ENCODE measurements at regions not wholly inside any gene's neighbourhood (a gene's known extent, or its start where the extent isn't known, plus 50 kb on each side); places are given as distances from the start of the nearest gene placed in this dataset.
"Not testable (repeated sequence)": the region's sequence is repeated elsewhere in the genome, so short reads cannot be mapped to it uniquely, and the experiment has no call there.

- H3K4me1 Mint-ChIP-seq = peaks cover 30% of the 10 kb centered on the region
- no peak overlapping the region for H3K4me3 Mint-ChIP-seq
Observed at GRCh38 chr7:138169441-138169851, 93.2 kb downstream of the AKR1D1 start.

GRCh38 chr7:138170298-138170697 lies 94.0 kb downstream of the AKR1D1 start:
- no peak overlapping the region for H3K4me3 Mint-ChIP-seq
- CTCF ChIA-PET = interaction anchor here (2.1 kb wide), 1 partner anchor 9 kb away, joined by 14 read pairs; no protein-coding TSS in a partner anchor
- no peak for DNase-seq
- peaks cover 6% of the 10 kb centered on the region for H3K9me3 Mint-ChIP-seq
- peaks cover 29% of the 10 kb centered on the region for H3K27me3 Mint-ChIP-seq
- H3K27ac Mint-ChIP-seq = no peak overlapping the region
- no peaks in the 10 kb centered on the region for H3K36me3 Mint-ChIP-seq
- peaks cover 30% of the 10 kb centered on the region for H3K4me1 Mint-ChIP-seq

More at GRCh38 chr7:138169441-138169851, 93.2 kb downstream of the AKR1D1 start:
- CTCF ChIA-PET = interaction anchor here (0.7 to 1.0 kb wide), 2 partner anchors 54 to 569 kb away, joined by 3 read pairs; no protein-coding TSS in a partner anchor
- Mint-ChIP-seq H3K9me3 (peaks cover 8% of the 10 kb centered on the region), H3K27ac (no peak overlapping the region), H3K36me3 (peaks cover 4% of the 10 kb centered on the region), H3K27me3 (peaks cover 28% of the 10 kb centered on the region)
- no peak for DNase-seq

GRCh38 chr7:138170959-138171703 lies 94.9 kb downstream of the AKR1D1 start:
- no peak overlapping the region for H3K4me3 Mint-ChIP-seq
- no peak overlapping the region for H3K27ac Mint-ChIP-seq
- no peaks in the 10 kb centered on the region for H3K36me3 Mint-ChIP-seq
- CTCF ChIA-PET = interaction anchor here (1.4 to 2.1 kb wide), 2 partner anchors 9 to 568 kb away, joined by 4 to 14 read pairs; no protein-coding TSS in a partner anchor
- peaks cover 30% of the 10 kb centered on the region for H3K4me1 Mint-ChIP-seq
- peaks cover 3% of the 10 kb centered on the region for H3K9me3 Mint-ChIP-seq
- peaks cover 33% of the 10 kb centered on the region for H3K27me3 Mint-ChIP-seq
- DNase-seq = peak; percentile 21

- Mint-ChIP-seq H3K9me3 (peaks cover 3% of the 10 kb centered on the region), H3K27ac (no peak overlapping the region), H3K4me3 (no peak overlapping the region), H3K4me1 (peaks cover 30% of the 10 kb centered on the region), H3K27me3 (peaks cover 39% of the 10 kb centered on the region), H3K36me3 (no peaks in the 10 kb centered on the region)
- DNase-seq = no peak
- CTCF ChIA-PET = interaction anchor here (1.4 kb wide), 1 partner anchor 565 kb away, joined by 4 read pairs; no protein-coding TSS in a partner anchor
Observed at GRCh38 chr7:138173548-138173947, 97.3 kb downstream of the AKR1D1 start.

GRCh38 chr7:138176060-138176459 lies 99.8 kb downstream of the AKR1D1 start:
- no peak overlapping the region for H3K27ac Mint-ChIP-seq
- CTCF ChIA-PET = no interaction called here
- H3K36me3 Mint-ChIP-seq = no peaks in the 10 kb centered on the region
- H3K4me3 Mint-ChIP-seq = no peak overlapping the region
- DNase-seq = no peak
- peaks cover 11% of the 10 kb centered on the region for H3K4me1 Mint-ChIP-seq
- H3K27me3 Mint-ChIP-seq = peaks cover 31% of the 10 kb centered on the region
- peaks cover 3% of the 10 kb centered on the region for H3K9me3 Mint-ChIP-seq

- Mint-ChIP-seq H3K4me3 (no peak overlapping the region), H3K9me3 (peaks cover 7% of the 10 kb centered on the region), H3K4me1 (no peaks in the 10 kb centered on the region), H3K27me3 (no peaks in the 10 kb centered on the region), H3K27ac (no peak overlapping the region), H3K36me3 (no peaks in the 10 kb centered on the region)
- no peak for DNase-seq
- CTCF ChIA-PET = no interaction called here
Observed at GRCh38 chr7:138184191-138184590, 107.9 kb downstream of the AKR1D1 start.

GRCh38 chr7:138185132-138185908 lies 109.1 kb downstream of the AKR1D1 start:
- no peak for DNase-seq
- H3K27ac Mint-ChIP-seq = no peak overlapping the region
- no peaks in the 10 kb centered on the region for H3K27me3 Mint-ChIP-seq
- CTCF ChIA-PET = no interaction called here
- H3K9me3 Mint-ChIP-seq = peaks cover 7% of the 10 kb centered on the region
- H3K36me3 Mint-ChIP-seq = no peaks in the 10 kb centered on the region
- H3K4me1 Mint-ChIP-seq = no peaks in the 10 kb centered on the region
- no peak overlapping the region for H3K4me3 Mint-ChIP-seq

GRCh38 chr7:138186951-138187351 lies 110.7 kb downstream of the AKR1D1 start:
- H3K27me3 Mint-ChIP-seq = no peaks in the 10 kb centered on the region
- H3K36me3 Mint-ChIP-seq = no peaks in the 10 kb centered on the region
- no peaks in the 10 kb centered on the region for H3K4me1 Mint-ChIP-seq
- CTCF ChIA-PET = no interaction called here
- H3K9me3 Mint-ChIP-seq = peaks cover 7% of the 10 kb centered on the region
- no peak overlapping the region for H3K27ac Mint-ChIP-seq
- H3K4me3 Mint-ChIP-seq = no peak overlapping the region
- DNase-seq = no peak

- H3K4me1 Mint-ChIP-seq = no peaks in the 10 kb centered on the region
- no peaks in the 10 kb centered on the region for H3K27me3 Mint-ChIP-seq
- no peak overlapping the region for H3K4me3 Mint-ChIP-seq
- CTCF ChIA-PET = no interaction called here
- H3K36me3 Mint-ChIP-seq = no peaks in the 10 kb centered on the region
- no peak for DNase-seq
- peaks cover 7% of the 10 kb centered on the region for H3K9me3 Mint-ChIP-seq
- no peak overlapping the region for H3K27ac Mint-ChIP-seq
Observed at GRCh38 chr7:138188290-138188858, 112.1 kb downstream of the AKR1D1 start.

- peaks cover 5% of the 10 kb centered on the region for H3K27me3 Mint-ChIP-seq
- CTCF ChIA-PET = no interaction called here
- no peak overlapping the region for H3K4me3 Mint-ChIP-seq
- no peaks in the 10 kb centered on the region for H3K9me3 Mint-ChIP-seq
- no peak overlapping the region for H3K27ac Mint-ChIP-seq
- no peaks in the 10 kb centered on the region for H3K36me3 Mint-ChIP-seq
- no peaks in the 10 kb centered on the region for H3K4me1 Mint-ChIP-seq
- DNase-seq = no peak
Observed at GRCh38 chr7:138194567-138194966, 118.3 kb downstream of the AKR1D1 start.

- Mint-ChIP-seq H3K4me1 (no peaks in the 10 kb centered on the region), H3K36me3 (no peaks in the 10 kb centered on the region), H3K27me3 (peaks cover 5% of the 10 kb centered on the region), H3K9me3 (no peaks in the 10 kb centered on the region), H3K27ac (no peak overlapping the region), H3K4me3 (no peak overlapping the region)
- no peak for DNase-seq
- CTCF ChIA-PET = no interaction called here
Observed at GRCh38 chr7:138195151-138195571, 118.9 kb downstream of the AKR1D1 start.

- H3K4me1 Mint-ChIP-seq, H3K4me3 Mint-ChIP-seq, DNase-seq, H3K36me3 Mint-ChIP-seq, H3K27me3 Mint-ChIP-seq, H3K9me3 Mint-ChIP-seq, H3K27ac Mint-ChIP-seq, CTCF ChIA-PET: not testable (repeated sequence)
Observed at GRCh38 chr7:138196503-138196946, 120.3 kb downstream of the AKR1D1 start.

GRCh38 chr7:138196971-138197896 lies 121.0 kb downstream of the AKR1D1 start:
- no peak for DNase-seq
- Mint-ChIP-seq H3K9me3 (no peaks in the 10 kb centered on the region), H3K27ac (no peak overlapping the region), H3K27me3 (peaks cover 5% of the 10 kb centered on the region), H3K4me3 (no peak overlapping the region), H3K36me3 (no peaks in the 10 kb centered on the region), H3K4me1 (no peaks in the 10 kb centered on the region)
- CTCF ChIA-PET = no interaction called here
